Astrocyte (in vitro differentiated cells and primary cell): ENCODE measurements at regions not wholly inside any gene's neighbourhood (a gene's known extent, or its start where the extent isn't known, plus 50 kb on each side); places are given as distances from the start of the nearest gene placed in this dataset.
A peak's percentile ranks its signal among the peaks of the same experiment; 100 is the strongest.

ENCODE experiments used
- DNase-seq: peaks from one replicate; pipeline ENCODE4 v3.0.0-alpha.2; 2010; ENCODE audit warnings: low read depth
- FAIRE-seq: peaks from 2 replicates; lab custom pipeline; 2011; peaks lifted over from hg19 to GRCh38; lab: Jason Lieb, UNC
- H2AFZ ChIP-seq: 2 replicates; pipeline ENCODE4 v1.6.0; 2012; ENCODE audit warnings: low read depth, low read length, inconsistent platforms
- H3K27ac ChIP-seq: 2 replicates; pipeline ENCODE4 v1.5.1; 2011; ENCODE audit warnings: low read depth, low read length, inconsistent platforms
- H3K27me3 ChIP-seq: 2 replicates; pipeline ENCODE4 v1.6.0; 2011; ENCODE audit warnings: low read length, inconsistent platforms; ENCODE audit not compliant: insufficient read depth
- H3K36me3 ChIP-seq: 2 replicates; pipeline ENCODE4 v1.5.1; 2011; ENCODE audit warnings: low read length, inconsistent platforms; ENCODE audit not compliant: insufficient read depth
- H3K4me1 ChIP-seq: 2 replicates; pipeline ENCODE4 v1.5.1; 2011; ENCODE audit warnings: low read length, inconsistent platforms; ENCODE audit not compliant: insufficient read depth
- H3K4me2 ChIP-seq: 2 replicates; pipeline ENCODE4 v1.6.0; 2012; ENCODE audit warnings: low read length, inconsistent platforms
- H3K4me3 ChIP-seq: 2 replicates; pipeline ENCODE4 v1.5.1; 2011; ENCODE audit warnings: low read depth, mild to moderate bottlenecking, low read length, inconsistent platforms; ENCODE audit not compliant: insufficient read depth
- H3K79me2 ChIP-seq: 2 replicates; pipeline ENCODE4 v1.6.0; 2012; ENCODE audit warnings: mild to moderate bottlenecking, low read length, inconsistent platforms; ENCODE audit not compliant: insufficient read depth
- H3K9ac ChIP-seq: 2 replicates; pipeline ENCODE4 v1.6.0; 2012; ENCODE audit warnings: mild to moderate bottlenecking, low read length, inconsistent platforms
- H3K9me3 ChIP-seq: 2 replicates; pipeline ENCODE4 v1.5.1; 2012; ENCODE audit warnings: low read depth, mild to moderate bottlenecking, low read length, inconsistent platforms; ENCODE audit not compliant: insufficient read depth
- H4K20me1 ChIP-seq: 2 replicates; pipeline ENCODE4 v1.6.0; 2012; ENCODE audit warnings: low read length, inconsistent platforms; ENCODE audit not compliant: insufficient read depth
- H3K27ac Mint-ChIP-seq: one replicate; pipeline ENCODE4 v1.8.0; 2021; ENCODE audit warnings: mild to moderate bottlenecking, mixed read lengths; ENCODE audit not compliant: unreplicated experiment
- H3K27me3 Mint-ChIP-seq: one replicate; pipeline ENCODE4 v1.8.0; 2021; ENCODE audit warnings: low read depth, mixed read lengths; ENCODE audit not compliant: unreplicated experiment
- H3K36me3 Mint-ChIP-seq: one replicate; pipeline ENCODE4 v1.8.0; 2021; ENCODE audit warnings: low read depth, mixed read lengths; ENCODE audit not compliant: unreplicated experiment
- H3K4me1 Mint-ChIP-seq: one replicate; pipeline ENCODE4 v1.8.0; 2021; ENCODE audit warnings: low read depth, mixed read lengths; ENCODE audit not compliant: unreplicated experiment
- H3K4me3 Mint-ChIP-seq: one replicate; pipeline ENCODE4 v1.8.0; 2021; ENCODE audit warnings: mild to moderate bottlenecking, moderate library complexity, mixed read lengths; ENCODE audit not compliant: unreplicated experiment
- H3K9me3 Mint-ChIP-seq: one replicate; pipeline ENCODE4 v1.8.0; 2021; ENCODE audit warnings: mild to moderate bottlenecking, mixed read lengths; ENCODE audit not compliant: unreplicated experiment
- CTCF ChIP-seq: IDR thresholded peaks from 2 replicates; pipeline ENCODE4 v1.5.1; 2011; ENCODE audit warnings: low read depth, mild to moderate bottlenecking, inconsistent platforms, low read length, moderate library complexity; ENCODE audit not compliant: insufficient read depth
- EZH2 ChIP-seq: IDR thresholded peaks from 2 replicates; pipeline ENCODE4 v1.6.1; 2012; ENCODE audit warnings: mild to moderate bottlenecking, low read length, inconsistent platforms; ENCODE audit not compliant: insufficient read depth

GRCh38 chr19:28291874-28292273, 921.1 kb downstream of the UQCRFS1 start:
- Histone ChIP-seq H3K27ac (no peak overlapping the region), H2AFZ (no peak overlapping the region), H3K79me2 (no peaks in the 10 kb centered on the region), H3K4me1 (peaks cover 20% of the 10 kb centered on the region), H3K9me3 (no peaks in the 10 kb centered on the region), H3K36me3 (no peaks in the 10 kb centered on the region), H3K9ac (no peak overlapping the region), H4K20me1 (no peaks in the 10 kb centered on the region), H3K4me2 (no peak overlapping the region), H3K27me3 (no peaks in the 10 kb centered on the region), H3K4me3 (no peak overlapping the region)
- FAIRE-seq = no peak
- peak overlapping the region; percentile 45 for H3K27ac Mint-ChIP-seq
- no peaks in the 10 kb centered on the region for H3K36me3 Mint-ChIP-seq
- H3K4me1 Mint-ChIP-seq = peaks cover 33% of the 10 kb centered on the region
- no peak for TF ChIP-seq EZH2
- TF ChIP-seq CTCF = no peak
- no peak for DNase-seq
- H3K4me3 Mint-ChIP-seq = no peak overlapping the region
- H3K9me3 Mint-ChIP-seq = no peaks in the 10 kb centered on the region
- peaks cover 2% of the 10 kb centered on the region for H3K27me3 Mint-ChIP-seq

- H3K4me2 ChIP-seq = no peak overlapping the region
- TF ChIP-seq CTCF = no peak
- TF ChIP-seq EZH2 = no peak
- H3K4me1 Mint-ChIP-seq = peaks cover 33% of the 10 kb centered on the region
- no peaks in the 10 kb centered on the region for H3K79me2 ChIP-seq
- H2AFZ ChIP-seq = no peak overlapping the region
- H3K27ac Mint-ChIP-seq = peak overlapping the region; percentile 77
- no peak for FAIRE-seq
- H4K20me1 ChIP-seq = no peaks in the 10 kb centered on the region
- no peaks in the 10 kb centered on the region for H3K9me3 ChIP-seq
- no peaks in the 10 kb centered on the region for H3K9me3 Mint-ChIP-seq
- H3K4me1 ChIP-seq = peaks cover 20% of the 10 kb centered on the region
- H3K27me3 ChIP-seq = no peaks in the 10 kb centered on the region
- H3K4me3 ChIP-seq = no peak overlapping the region
- H3K36me3 ChIP-seq = no peaks in the 10 kb centered on the region
- H3K36me3 Mint-ChIP-seq = no peaks in the 10 kb centered on the region
- no peak for DNase-seq
- no peak overlapping the region for H3K27ac ChIP-seq
- no peak overlapping the region for H3K9ac ChIP-seq
- H3K27me3 Mint-ChIP-seq = peaks cover 2% of the 10 kb centered on the region
- H3K4me3 Mint-ChIP-seq = no peak overlapping the region
These were observed 921.8 kb downstream of the UQCRFS1 start for GRCh38 chr19:28290963-28291657.
